ENCODE measurements at regions not wholly inside any gene's neighbourhood (a gene's known extent, or its start where the extent isn't known, plus 50 kb on each side); places are given as distances from the start of the nearest gene placed in this dataset.

GRCh38 chr21:27315373-27315772 lies 348.5 kb upstream of the ADAMTS5 start:
- 89% methylated on average over 2 of the region's 2 CpGs for WGBS (ENCODE audit: low lambda C conversion rate, missing lambda C conversion rate)
- Histone ChIP-seq H3K27me3 (no peaks in the 10 kb centered on the region), H3K4me1 (ENCODE audit: insufficient read depth) (no peaks in the 10 kb centered on the region), H3K36me3 (replicated peaks; ENCODE audit: insufficient read depth, low read depth) (no peaks in the 10 kb centered on the region), H3K9me2 (replicated peaks; ENCODE audit: insufficient read depth) (no peaks in the 10 kb centered on the region), H4K20me1 (ENCODE audit: insufficient read depth, poor library complexity, severe bottlenecking) (no peaks in the 10 kb centered on the region), H3K79me2 (no peaks in the 10 kb centered on the region), H3K4me3 (no peak overlapping the region), H3K9me3 (ENCODE audit: low read depth) (no peaks in the 10 kb centered on the region), H2AFZ (no peak overlapping the region), H3K4me2 (no peak overlapping the region), H3K27ac (no peak overlapping the region)
- TF ChIP-seq EZH2phosphoT487 (IDR thresholded peaks at IDR 0.05; ENCODE audit: low read depth, severe bottlenecking, unreplicated experiment) = no peak
- TF ChIP-seq CTCF (IDR thresholded peaks at IDR 0.05; ENCODE audit: poor library complexity) = no peak
- no peak for DNase-seq (ENCODE audit: low spot score)

- no peak for DNase-seq (ENCODE audit: low spot score)
- Histone ChIP-seq H3K4me2 (no peak overlapping the region), H3K27ac (no peak overlapping the region), H3K9me2 (replicated peaks; ENCODE audit: insufficient read depth) (no peaks in the 10 kb centered on the region), H3K27me3 (no peaks in the 10 kb centered on the region), H2AFZ (no peak overlapping the region), H3K36me3 (replicated peaks; ENCODE audit: insufficient read depth, low read depth) (no peaks in the 10 kb centered on the region), H3K4me3 (no peak overlapping the region), H3K79me2 (no peaks in the 10 kb centered on the region), H3K9me3 (ENCODE audit: low read depth) (no peaks in the 10 kb centered on the region), H3K4me1 (ENCODE audit: insufficient read depth) (no peaks in the 10 kb centered on the region), H4K20me1 (ENCODE audit: insufficient read depth, poor library complexity, severe bottlenecking) (no peaks in the 10 kb centered on the region)
- TF ChIP-seq EZH2phosphoT487 (IDR thresholded peaks at IDR 0.05; ENCODE audit: low read depth, severe bottlenecking, unreplicated experiment) (no peak), CTCF (IDR thresholded peaks at IDR 0.05; ENCODE audit: poor library complexity) (no peak)
- WGBS (ENCODE audit: low lambda C conversion rate, missing lambda C conversion rate) = 50% methylated on average over 1 of the region's 1 CpG
These were observed 347.2 kb upstream of the ADAMTS5 start for GRCh38 chr21:27314131-27314530.

DNA sequence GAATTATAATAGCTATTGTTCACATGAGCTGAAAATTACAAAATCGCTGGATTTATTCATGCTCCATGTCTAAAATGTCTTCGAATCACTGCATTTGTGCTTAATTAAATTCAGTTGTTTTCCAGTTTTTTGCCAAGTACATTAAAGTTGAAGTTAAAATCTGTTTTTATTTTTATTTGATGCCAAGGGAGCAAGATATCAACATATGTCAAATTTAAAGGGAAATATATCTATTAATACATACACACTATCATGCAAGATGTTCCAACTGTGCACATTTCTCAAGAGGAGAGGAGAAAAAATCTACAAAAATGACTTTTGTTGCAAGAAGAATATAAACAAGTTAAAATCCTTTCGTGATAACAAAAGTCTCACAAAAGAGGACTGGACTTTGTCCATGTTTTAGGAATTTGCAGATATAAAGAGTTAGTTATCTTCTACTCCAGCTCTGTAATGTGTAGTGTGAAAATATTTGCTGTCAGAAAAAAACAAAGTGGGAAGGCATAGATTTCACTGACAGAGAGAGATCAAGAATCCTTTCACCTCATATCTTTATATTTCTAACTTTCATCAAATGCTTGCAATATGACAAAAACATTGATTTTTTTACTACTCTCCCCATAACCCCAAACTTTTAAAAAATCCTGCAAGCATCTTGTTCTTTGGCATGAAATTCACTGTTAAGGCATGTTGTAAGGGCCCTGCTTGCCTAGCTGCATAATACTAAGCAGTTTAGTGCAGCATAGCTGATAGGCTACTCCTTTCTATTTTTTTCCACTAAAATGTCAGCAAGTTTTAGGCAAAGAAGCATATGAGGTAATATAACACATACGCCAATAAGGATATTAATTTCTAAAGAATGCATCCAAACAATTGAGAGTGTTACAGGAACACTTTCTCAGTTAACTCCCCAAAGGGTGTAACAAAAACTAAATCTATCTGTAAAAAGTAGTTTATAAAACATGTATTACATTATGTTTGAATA lies 340.2 kb upstream of the ADAMTS5 start:
- Histone ChIP-seq H3K4me1 (ENCODE audit: insufficient read depth) (peaks cover 22% of the 10 kb centered on the region), H2AFZ (no peak overlapping the region), H3K4me3 (no peak overlapping the region), H3K9me3 (ENCODE audit: low read depth) (no peaks in the 10 kb centered on the region), H3K27me3 (no peaks in the 10 kb centered on the region), H4K20me1 (ENCODE audit: insufficient read depth, poor library complexity, severe bottlenecking) (no peaks in the 10 kb centered on the region), H3K36me3 (replicated peaks; ENCODE audit: insufficient read depth, low read depth) (no peaks in the 10 kb centered on the region), H3K27ac (peak overlapping the region; percentile 8), H3K79me2 (no peaks in the 10 kb centered on the region), H3K4me2 (peak overlapping the region; percentile 38), H3K9me2 (replicated peaks; ENCODE audit: insufficient read depth) (no peaks in the 10 kb centered on the region)
- no peak for DNase-seq (ENCODE audit: low spot score)
- no peak for TF ChIP-seq EZH2 (IDR thresholded peaks at IDR 0.05; ENCODE audit: borderline replicate concordance)
- TF ChIP-seq CTCF (IDR thresholded peaks at IDR 0.05; ENCODE audit: poor library complexity) = no peak
- no peak for TF ChIP-seq EZH2phosphoT487 (IDR thresholded peaks at IDR 0.05; ENCODE audit: low read depth, severe bottlenecking, unreplicated experiment)
- 51% methylated on average over 4 of the region's 4 CpGs for WGBS (ENCODE audit: low lambda C conversion rate, missing lambda C conversion rate)
